ENCODE measurements at regions not wholly inside any gene's neighbourhood (a gene's known extent, or its start where the extent isn't known, plus 50 kb on each side); places are given as distances from the start of the nearest gene placed in this dataset.

DNA sequence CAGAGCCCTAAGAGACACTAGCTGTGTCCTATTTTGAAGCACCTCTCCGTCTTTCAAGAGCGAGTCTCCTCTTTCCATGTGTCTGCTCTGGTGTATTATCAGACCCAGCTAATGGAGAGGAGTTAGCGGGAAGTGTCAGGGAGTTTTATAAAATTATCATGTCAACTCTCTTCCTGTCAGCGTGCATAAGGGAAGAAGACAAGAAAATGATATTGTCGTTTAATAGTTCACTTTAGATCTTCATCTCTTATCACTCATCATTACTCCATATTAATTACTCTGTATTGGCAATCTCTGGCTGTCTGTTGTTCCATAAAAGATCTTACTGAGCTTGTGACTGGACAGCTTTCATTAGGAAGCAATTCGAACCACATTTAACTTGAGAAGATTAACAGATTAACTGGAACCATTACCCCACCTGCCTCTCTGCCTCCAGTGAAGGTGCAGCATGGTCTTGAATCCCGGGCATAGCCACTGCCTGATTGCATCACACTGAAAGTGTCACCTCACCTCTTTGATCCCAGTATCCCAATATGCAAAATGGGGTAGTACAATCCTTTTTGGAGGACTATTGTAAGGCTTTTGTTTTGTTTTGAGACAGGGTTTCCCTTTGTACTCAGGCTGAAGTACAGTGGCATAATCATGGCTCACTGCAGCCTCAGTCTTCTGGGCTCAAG, 121.1 kb downstream of the TMEM114 start:
- H3K4me1 Mint-ChIP-seq (ENCODE audit: unreplicated experiment) = no peaks in the 10 kb centered on the region
- peaks cover 30% of the 10 kb centered on the region for H3K27me3 Mint-ChIP-seq

DNA sequence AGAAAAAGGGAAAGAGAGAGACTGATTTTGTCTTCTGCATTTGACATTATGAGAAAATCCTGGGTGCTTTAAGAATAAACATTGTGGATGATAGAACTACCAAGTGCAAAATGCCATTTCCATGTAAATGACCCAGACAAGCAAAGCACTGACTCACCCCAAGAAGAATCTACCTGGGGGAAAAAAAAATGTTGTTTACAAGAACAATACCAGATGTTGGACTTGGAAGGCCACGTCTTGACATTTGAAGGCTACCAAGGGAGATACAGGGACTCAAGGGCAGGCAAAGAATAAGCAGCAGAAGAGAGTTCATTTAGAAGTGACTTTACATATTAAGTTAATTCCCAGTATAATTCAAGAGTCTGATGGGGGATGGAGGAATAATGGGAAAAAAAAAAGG, 125.3 kb downstream of the TMEM114 start:
- H3K27me3 Mint-ChIP-seq = peaks cover 33% of the 10 kb centered on the region
- H3K27ac Mint-ChIP-seq = no peak overlapping the region
- no peaks in the 10 kb centered on the region for H3K9me3 Mint-ChIP-seq
- TF ChIP-seq, protein P1, sequence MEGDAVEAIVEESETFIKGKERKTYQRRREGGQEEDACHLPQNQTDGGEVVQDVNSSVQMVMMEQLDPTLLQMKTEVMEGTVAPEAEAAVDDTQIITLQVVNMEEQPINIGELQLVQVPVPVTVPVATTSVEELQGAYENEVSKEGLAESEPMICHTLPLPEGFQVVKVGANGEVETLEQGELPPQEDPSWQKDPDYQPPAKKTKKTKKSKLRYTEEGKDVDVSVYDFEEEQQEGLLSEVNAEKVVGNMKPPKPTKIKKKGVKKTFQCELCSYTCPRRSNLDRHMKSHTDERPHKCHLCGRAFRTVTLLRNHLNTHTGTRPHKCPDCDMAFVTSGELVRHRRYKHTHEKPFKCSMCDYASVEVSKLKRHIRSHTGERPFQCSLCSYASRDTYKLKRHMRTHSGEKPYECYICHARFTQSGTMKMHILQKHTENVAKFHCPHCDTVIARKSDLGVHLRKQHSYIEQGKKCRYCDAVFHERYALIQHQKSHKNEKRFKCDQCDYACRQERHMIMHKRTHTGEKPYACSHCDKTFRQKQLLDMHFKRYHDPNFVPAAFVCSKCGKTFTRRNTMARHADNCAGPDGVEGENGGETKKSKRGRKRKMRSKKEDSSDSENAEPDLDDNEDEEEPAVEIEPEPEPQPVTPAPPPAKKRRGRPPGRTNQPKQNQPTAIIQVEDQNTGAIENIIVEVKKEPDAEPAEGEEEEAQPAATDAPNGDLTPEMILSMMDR (conservative IDR thresholded peaks at IDR 0.05) = no peak
- no peaks in the 10 kb centered on the region for H3K36me3 Mint-ChIP-seq
- H3K4me1 Mint-ChIP-seq (ENCODE audit: unreplicated experiment) = no peaks in the 10 kb centered on the region
- H3K4me3 Mint-ChIP-seq = no peak overlapping the region
- DNase-seq (ENCODE audit: extremely low spot score, unreplicated experiment) = no peak

More for the DNA sequence above, 121.1 kb downstream of the TMEM114 start:
- Mint-ChIP-seq H3K4me3 (no peak overlapping the region), H3K27ac (no peak overlapping the region), H3K36me3 (no peaks in the 10 kb centered on the region), H3K9me3 (no peaks in the 10 kb centered on the region)
- TF ChIP-seq, protein P1 (conservative IDR thresholded peaks at IDR 0.05) = no peak
- no peak for DNase-seq (ENCODE audit: extremely low spot score, unreplicated experiment)

DNA sequence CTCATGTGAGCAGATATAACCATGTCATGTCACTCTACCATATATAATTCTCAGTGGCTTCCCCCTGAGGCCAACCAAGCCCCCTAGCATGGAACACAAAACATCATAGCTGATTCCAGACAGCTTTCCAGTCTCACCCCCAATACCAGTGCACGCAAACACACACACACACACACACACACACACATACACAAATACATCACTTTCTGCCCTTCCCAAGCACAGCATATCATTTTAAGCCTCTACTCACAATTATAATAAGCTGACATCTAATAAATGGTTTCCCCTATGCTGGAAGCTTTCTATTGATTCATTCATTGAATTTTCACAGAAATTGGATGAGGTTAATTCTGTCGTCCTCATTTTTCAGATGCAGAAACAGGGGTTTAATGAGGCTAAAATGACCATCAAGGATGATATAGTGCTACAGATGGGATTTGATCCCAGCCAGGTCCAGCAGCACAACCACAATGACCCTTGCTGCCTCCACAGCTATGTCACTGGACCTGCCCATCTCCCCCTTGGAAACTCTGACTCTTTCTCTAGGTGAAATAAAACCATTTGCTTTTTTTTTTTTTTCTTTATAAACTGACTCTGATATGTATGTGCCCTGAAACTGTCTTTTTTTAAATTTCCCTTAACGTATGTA, 131.1 kb downstream of the TMEM114 start:
- H3K36me3 Mint-ChIP-seq = no peaks in the 10 kb centered on the region
- H3K27me3 Mint-ChIP-seq = peaks cover 18% of the 10 kb centered on the region
- no peaks in the 10 kb centered on the region for H3K9me3 Mint-ChIP-seq
- H3K4me3 Mint-ChIP-seq = no peak overlapping the region
- H3K4me1 Mint-ChIP-seq (ENCODE audit: unreplicated experiment) = no peaks in the 10 kb centered on the region
- TF ChIP-seq, protein P1 (conservative IDR thresholded peaks at IDR 0.05) = no peak
- no peak overlapping the region for H3K27ac Mint-ChIP-seq
- DNase-seq (ENCODE audit: extremely low spot score, unreplicated experiment) = no peak

DNA sequence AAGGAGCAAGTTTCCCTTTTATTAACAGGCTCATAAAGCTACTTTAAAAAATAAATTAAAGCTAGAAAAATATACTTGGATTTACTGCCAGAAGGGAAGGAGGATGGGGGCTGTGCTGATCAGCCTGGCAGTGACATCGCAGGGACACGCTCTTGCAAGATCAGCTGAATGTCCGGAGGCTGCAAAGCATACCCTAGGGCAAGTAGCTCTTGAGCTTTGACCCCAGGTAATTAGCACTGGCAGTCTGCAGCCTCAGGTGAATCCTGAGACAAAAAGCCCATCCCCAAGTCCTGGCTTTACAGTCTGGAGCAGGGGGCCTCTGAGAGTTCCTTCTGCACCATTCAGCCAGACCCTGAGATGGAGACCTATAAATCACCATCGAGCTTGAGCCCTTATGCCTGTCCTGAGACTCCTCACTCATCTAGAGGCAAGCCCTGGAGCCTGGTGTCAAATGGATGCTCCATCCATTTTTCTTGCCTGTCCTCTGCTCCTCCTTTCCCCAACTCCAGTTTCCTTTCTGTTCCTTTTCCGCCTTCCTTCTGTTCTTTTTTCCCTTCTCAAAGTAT, 131.7 kb downstream of the TMEM114 start:
- TF ChIP-seq, protein P1 (conservative IDR thresholded peaks at IDR 0.05) = no peak
- Mint-ChIP-seq H3K9me3 (no peaks in the 10 kb centered on the region), H3K27me3 (peaks cover 18% of the 10 kb centered on the region), H3K4me3 (no peak overlapping the region), H3K4me1 (ENCODE audit: unreplicated experiment) (no peaks in the 10 kb centered on the region), H3K27ac (no peak overlapping the region), H3K36me3 (no peaks in the 10 kb centered on the region)
- DNase-seq (ENCODE audit: extremely low spot score, unreplicated experiment) = no peak

DNA sequence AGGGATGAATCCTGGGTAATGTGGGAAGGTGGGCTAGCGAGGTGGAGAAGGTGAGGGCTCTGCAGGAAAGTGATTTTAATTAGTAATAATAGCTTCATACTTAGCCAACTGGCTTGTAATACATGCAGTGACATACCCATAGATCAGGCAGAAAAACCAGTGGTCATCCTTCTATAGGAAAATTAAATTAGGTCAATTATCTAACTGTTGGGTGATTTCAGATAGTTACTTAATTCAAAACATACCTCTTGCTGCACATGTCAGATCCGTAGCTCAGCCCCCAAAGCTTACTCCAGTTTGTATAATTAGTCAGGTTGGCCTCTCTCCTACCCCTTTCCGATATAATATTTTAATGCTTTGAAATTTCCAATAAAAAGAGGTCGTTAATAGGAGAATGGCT, 137.0 kb downstream of the TMEM114 start:
- Mint-ChIP-seq H3K9me3 (no peaks in the 10 kb centered on the region), H3K4me3 (no peak overlapping the region), H3K27ac (no peak overlapping the region), H3K4me1 (ENCODE audit: unreplicated experiment) (no peaks in the 10 kb centered on the region), H3K27me3 (peaks cover 16% of the 10 kb centered on the region), H3K36me3 (no peaks in the 10 kb centered on the region)
- no peak for DNase-seq (ENCODE audit: extremely low spot score, unreplicated experiment)
- TF ChIP-seq, protein P1 (conservative IDR thresholded peaks at IDR 0.05) = no peak
